Peyer's patch (tissue), 4 donors: ENCODE measurements at regions not wholly inside any gene's neighbourhood (a gene's known extent, or its start where the extent isn't known, plus 50 kb on each side); places are given as distances from the start of the nearest gene placed in this dataset.

Experiments used
- POLR2A ChIP-seq, 2 donors: fragments of 450-650 bp; IDR thresholded peaks; one replicate each; pipeline ENCODE4 v1.5.1; 2017; ENCODE audit warnings: antibody characterized with exemption in 2 of 2, mild to moderate bottlenecking in 2 of 2, moderate library complexity in 2 of 2
- TF ChIP-seq, protein P1 (sequence below), 6 experiments: fragments of 450-650 bp in 4 of 6; fragments of 200-600 bp in 2 of 6; sonication (generic) in 1 of 6; IDR thresholded peaks; one replicate each; pipeline ENCODE4 v1.5.1; 2017 to 2019; ENCODE audit warnings: antibody characterized with exemption in 6 of 6, mild to moderate bottlenecking in 3 of 6, moderate library complexity in 1 of 6

DNA sequence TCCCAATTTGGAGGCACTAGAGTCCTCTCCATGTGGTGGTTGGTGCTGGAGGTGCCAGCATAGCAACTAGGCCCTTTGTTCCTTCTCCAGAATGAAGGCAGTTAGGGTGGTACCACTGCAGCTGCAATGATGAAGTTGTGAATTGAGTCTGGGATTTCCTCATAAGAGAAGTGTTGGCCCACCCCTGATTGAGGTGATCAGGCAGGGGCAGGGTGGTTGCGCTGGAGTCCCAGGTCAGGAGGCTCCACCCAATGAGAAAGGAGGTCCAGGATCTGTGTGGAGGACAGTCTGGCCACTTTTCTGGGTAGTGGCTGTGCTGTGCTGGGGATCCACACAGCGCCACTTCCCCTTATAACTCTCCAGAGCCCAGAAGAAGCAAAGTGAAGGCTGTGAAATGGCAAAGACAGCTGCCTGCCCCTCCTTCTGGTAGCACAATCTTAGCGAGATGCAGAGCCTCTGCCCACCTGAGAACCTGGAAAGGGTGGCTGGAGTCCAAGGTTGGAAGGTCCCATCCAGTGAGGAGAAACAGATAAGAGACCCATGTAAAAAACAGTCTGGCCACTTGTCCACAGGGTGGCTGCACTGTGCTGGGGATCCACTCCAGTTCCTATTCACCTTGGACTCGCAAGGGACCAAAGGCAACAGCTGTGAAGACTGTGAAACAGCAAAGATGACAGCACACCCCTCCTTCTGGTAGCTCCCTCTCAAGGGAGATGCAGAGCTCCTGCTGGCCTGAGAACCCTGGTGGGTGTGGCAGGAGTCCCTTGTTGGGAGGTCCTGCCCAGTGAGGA lies 124.6 kb downstream of the RRAGB start:
- TF ChIP-seq, protein P1, sequence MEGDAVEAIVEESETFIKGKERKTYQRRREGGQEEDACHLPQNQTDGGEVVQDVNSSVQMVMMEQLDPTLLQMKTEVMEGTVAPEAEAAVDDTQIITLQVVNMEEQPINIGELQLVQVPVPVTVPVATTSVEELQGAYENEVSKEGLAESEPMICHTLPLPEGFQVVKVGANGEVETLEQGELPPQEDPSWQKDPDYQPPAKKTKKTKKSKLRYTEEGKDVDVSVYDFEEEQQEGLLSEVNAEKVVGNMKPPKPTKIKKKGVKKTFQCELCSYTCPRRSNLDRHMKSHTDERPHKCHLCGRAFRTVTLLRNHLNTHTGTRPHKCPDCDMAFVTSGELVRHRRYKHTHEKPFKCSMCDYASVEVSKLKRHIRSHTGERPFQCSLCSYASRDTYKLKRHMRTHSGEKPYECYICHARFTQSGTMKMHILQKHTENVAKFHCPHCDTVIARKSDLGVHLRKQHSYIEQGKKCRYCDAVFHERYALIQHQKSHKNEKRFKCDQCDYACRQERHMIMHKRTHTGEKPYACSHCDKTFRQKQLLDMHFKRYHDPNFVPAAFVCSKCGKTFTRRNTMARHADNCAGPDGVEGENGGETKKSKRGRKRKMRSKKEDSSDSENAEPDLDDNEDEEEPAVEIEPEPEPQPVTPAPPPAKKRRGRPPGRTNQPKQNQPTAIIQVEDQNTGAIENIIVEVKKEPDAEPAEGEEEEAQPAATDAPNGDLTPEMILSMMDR (IDR thresholded peaks at IDR 0.05): no peak
- TF ChIP-seq POLR2A (IDR thresholded peaks at IDR 0.05): no peak
